GM23338 (cell line): ENCODE measurements at regions not wholly inside any gene's neighbourhood (a gene's known extent, or its start where the extent isn't known, plus 50 kb on each side); places are given as distances from the start of the nearest gene placed in this dataset.

Experiments used
- ATAC-seq: fragments of 200-7000 bp; cut with Tn5 transposase; 3 replicates; pipeline ENCODE4 v1.9.1; 2020
- DNase-seq: peaks from one replicate; pipeline ENCODE4 v3.0.0-alpha.2; 2015; ENCODE audit warnings: low spot score
- H2AFZ ChIP-seq: fragments of 200-600 bp; sonication (generic); 2 replicates; pipeline ENCODE4 v1.8.0; 2016; ENCODE audit warnings: antibody characterized with exemption, mild to moderate bottlenecking, moderate library complexity
- H3F3A ChIP-seq: fragments of 200-600 bp; sonication (generic); replicated peaks from 2 replicates; pipeline ENCODE4 v1.8.0; 2017; ENCODE audit warnings: antibody characterized with exemption, mixed run types, low read depth
- H3K27ac ChIP-seq: fragments of 200-600 bp; sonication (generic); 2 replicates; pipeline ENCODE4 v1.6.1; 2016; ENCODE audit warnings: low read depth
- H3K27me3 ChIP-seq: fragments of 200-600 bp; sonication (generic); 2 replicates; pipeline ENCODE4 v1.8.0; 2016; ENCODE audit warnings: mild to moderate bottlenecking, mixed run types, moderate library complexity; ENCODE audit not compliant: insufficient read depth
- H3K36me3 ChIP-seq: fragments of 200-600 bp; sonication (generic); 2 replicates; pipeline ENCODE4 v1.8.0; 2016; ENCODE audit warnings: mild to moderate bottlenecking; ENCODE audit not compliant: insufficient read depth
- H3K4me1 ChIP-seq: fragments of 200-600 bp; sonication (generic); 2 replicates; pipeline ENCODE4 v1.8.0; 2016; ENCODE audit warnings: mild to moderate bottlenecking, moderate library complexity; ENCODE audit not compliant: insufficient read depth
- H3K4me2 ChIP-seq: fragments of 200-600 bp; sonication (generic); 2 replicates; pipeline ENCODE4 v1.7.1; 2017; ENCODE audit warnings: mixed run types
- H3K4me3 ChIP-seq: fragments of 200-600 bp; sonication (generic); 2 replicates; pipeline ENCODE4 v1.6.1; 2016; ENCODE audit warnings: mixed run types
- H3K79me2 ChIP-seq: fragments of 200-600 bp; sonication (generic); replicated peaks from 2 replicates; pipeline ENCODE4 v1.8.0; 2017; ENCODE audit warnings: mild to moderate bottlenecking; ENCODE audit not compliant: insufficient read depth
- H3K9me2 ChIP-seq: fragments of 200-600 bp; sonication (generic); 2 replicates; pipeline ENCODE4 v1.8.0; 2017; ENCODE audit not compliant: insufficient read depth
- H4K20me1 ChIP-seq: fragments of 200-600 bp; sonication (generic); replicated peaks from 2 replicates; pipeline ENCODE4 v1.8.0; 2017; ENCODE audit warnings: mild to moderate bottlenecking; ENCODE audit not compliant: insufficient read depth
- H3K27ac Mint-ChIP-seq: 2 replicates; pipeline ENCODE4 v1.8.0; 2020; ENCODE audit warnings: inconsistent platforms, mild to moderate bottlenecking, moderate library complexity, mixed read lengths
- H3K27me3 Mint-ChIP-seq: 3 replicates; pipeline ENCODE4 v1.8.0; 2022; ENCODE audit warnings: low read depth, mild to moderate bottlenecking, moderate library complexity, mixed read lengths, inconsistent platforms; ENCODE audit not compliant: insufficient read depth, poor library complexity
- H3K36me3 Mint-ChIP-seq: 3 replicates; pipeline ENCODE4 v1.8.0; 2021; ENCODE audit warnings: low read depth, mild to moderate bottlenecking, inconsistent platforms, moderate library complexity, mixed read lengths
- H3K4me1 Mint-ChIP-seq: 3 replicates; pipeline ENCODE4 v1.8.0; 2020; ENCODE audit warnings: mild to moderate bottlenecking, inconsistent platforms, mixed read lengths
- H3K4me3 Mint-ChIP-seq: 3 replicates; pipeline ENCODE4 v1.8.0; 2021; ENCODE audit warnings: moderate library complexity, mild to moderate bottlenecking, inconsistent platforms, mixed read lengths
- H3K9me3 Mint-ChIP-seq: 3 replicates; pipeline ENCODE4 v1.8.0; 2020; ENCODE audit warnings: moderate library complexity, mild to moderate bottlenecking, inconsistent platforms, mixed read lengths
- CREB1 ChIP-seq: fragments of 250-450 bp; sonication (Bioruptor Pico); IDR thresholded peaks from 2 replicates; pipeline ENCODE4 v1.5.0; 2020; ENCODE audit warnings: low read depth, mild to moderate bottlenecking, moderate library complexity
- CTCF ChIP-seq, 2 experiments: fragments of 200-600 bp in 1 of 2; sonication (generic) in 1 of 2; conservative IDR thresholded peaks; 2 replicates each; pipeline versions ENCODE4 v1.5.1 to v1.6.1; 2016 to 2017; ENCODE audit warnings: antibody characterized with exemption in 2 of 2, low read depth in 2 of 2, mild to moderate bottlenecking in 2 of 2, moderate library complexity in 1 of 2
- ETS1 ChIP-seq: IDR thresholded peaks from 2 replicates; pipeline ENCODE4 v1.6.1; 2016; ENCODE audit warnings: antibody characterized with exemption
- EZH2phosphoT487 ChIP-seq: fragments of 200-600 bp; sonication (generic); IDR thresholded peaks from one replicate; pipeline ENCODE4 v1.8.1; 2018; ENCODE audit warnings: antibody characterized with exemption; ENCODE audit not compliant: unreplicated experiment
- JUNB ChIP-seq: IDR thresholded peaks from one replicate; pipeline ENCODE4 v1.6.1; 2016; ENCODE audit warnings: antibody characterized with exemption; ENCODE audit not compliant: unreplicated experiment
- REST ChIP-seq: IDR thresholded peaks from one replicate; pipeline ENCODE4 v1.6.1; 2018; ENCODE audit warnings: antibody characterized with exemption; ENCODE audit not compliant: unreplicated experiment
- STAT1 ChIP-seq: IDR thresholded peaks from one replicate; pipeline ENCODE4 v1.6.1; 2016; ENCODE audit warnings: antibody characterized with exemption; ENCODE audit not compliant: unreplicated experiment
- ZNF331 ChIP-seq: fragments of 250-450 bp; sonication (Bioruptor Pico); IDR thresholded peaks from 2 replicates; pipeline ENCODE4 v1.5.0; 2020; ENCODE audit warnings: low read depth, mild to moderate bottlenecking, moderate library complexity

- TF ChIP-seq REST (no peak), ETS1 (no peak), EZH2phosphoT487 (no peak)
Observed at GRCh38 chr10:71133710-71134686, 78.4 kb upstream of the UNC5B start (continued).

GRCh38 chr10:71134732-71135211, 77.6 kb upstream of the UNC5B start:
- Histone ChIP-seq H2AFZ (no peak overlapping the region), H3F3A (no peaks in the 10 kb centered on the region), H3K4me3 (no peak overlapping the region), H4K20me1 (no peaks in the 10 kb centered on the region), H3K4me1 (peaks cover 14% of the 10 kb centered on the region), H3K4me2 (no peak overlapping the region), H3K27me3 (no peaks in the 10 kb centered on the region), H3K27ac (no peak overlapping the region), H3K79me2 (no peaks in the 10 kb centered on the region), H3K36me3 (no peaks in the 10 kb centered on the region), H3K9me2 (no peaks in the 10 kb centered on the region)
- peaks cover 4% of the 10 kb centered on the region for H3K27me3 Mint-ChIP-seq
- no peaks in the 10 kb centered on the region for H3K9me3 Mint-ChIP-seq
- H3K4me1 Mint-ChIP-seq, result peaks cover 14% of the 10 kb centered on the region
- H3K36me3 Mint-ChIP-seq, result no peaks in the 10 kb centered on the region
- DNase-seq (peak; percentile 22), ATAC-seq (peak; percentile 74)
- no peak overlapping the region for H3K27ac Mint-ChIP-seq
- H3K4me3 Mint-ChIP-seq, result no peak overlapping the region
- TF ChIP-seq ZNF331 (no peak), CTCF (conservative IDR thresholded peaks at IDR 0.05; ENCODE audit: low read depth in 2 of 2) (peak; percentile 19 to 61; a peak in 2 of 4 replicates), ETS1 (no peak), REST (no peak), STAT1 (no peak), JUNB (no peak), CREB1 (CRISPR knock-in tag) (no peak)
